AG09319 (cell line): ENCODE measurements at regions not wholly inside any gene's neighbourhood (a gene's known extent, or its start where the extent isn't known, plus 50 kb on each side); places are given as distances from the start of the nearest gene placed in this dataset.
A peak's percentile ranks its signal among the peaks of the same experiment; 100 is the strongest.

Source experiments
- DNase-seq: peaks from one replicate; pipeline ENCODE4 v3.0.0-alpha.2; 2010; ENCODE audit warnings: low read depth; ENCODE audit errors: extremely low read depth
- TF ChIP-seq, protein P1 (sequence below): IDR thresholded peaks from 2 replicates; pipeline ENCODE4 v1.5.1; 2011; ENCODE audit warnings: low read depth, mild to moderate bottlenecking, inconsistent platforms, low read length, moderate library complexity

GRCh38 chr17:33680472-33680871 lies 387.4 kb upstream of the ASIC2 start:
- no peak for DNase-seq
- TF ChIP-seq, protein P1, sequence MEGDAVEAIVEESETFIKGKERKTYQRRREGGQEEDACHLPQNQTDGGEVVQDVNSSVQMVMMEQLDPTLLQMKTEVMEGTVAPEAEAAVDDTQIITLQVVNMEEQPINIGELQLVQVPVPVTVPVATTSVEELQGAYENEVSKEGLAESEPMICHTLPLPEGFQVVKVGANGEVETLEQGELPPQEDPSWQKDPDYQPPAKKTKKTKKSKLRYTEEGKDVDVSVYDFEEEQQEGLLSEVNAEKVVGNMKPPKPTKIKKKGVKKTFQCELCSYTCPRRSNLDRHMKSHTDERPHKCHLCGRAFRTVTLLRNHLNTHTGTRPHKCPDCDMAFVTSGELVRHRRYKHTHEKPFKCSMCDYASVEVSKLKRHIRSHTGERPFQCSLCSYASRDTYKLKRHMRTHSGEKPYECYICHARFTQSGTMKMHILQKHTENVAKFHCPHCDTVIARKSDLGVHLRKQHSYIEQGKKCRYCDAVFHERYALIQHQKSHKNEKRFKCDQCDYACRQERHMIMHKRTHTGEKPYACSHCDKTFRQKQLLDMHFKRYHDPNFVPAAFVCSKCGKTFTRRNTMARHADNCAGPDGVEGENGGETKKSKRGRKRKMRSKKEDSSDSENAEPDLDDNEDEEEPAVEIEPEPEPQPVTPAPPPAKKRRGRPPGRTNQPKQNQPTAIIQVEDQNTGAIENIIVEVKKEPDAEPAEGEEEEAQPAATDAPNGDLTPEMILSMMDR, result no peak

- TF ChIP-seq, protein P1, result no peak
- DNase-seq, result no peak
Observed at GRCh38 chr17:33682599-33682998, 389.5 kb upstream of the ASIC2 start.

- TF ChIP-seq, protein P1, result no peak
Observed at GRCh38 chr17:33684735-33685134, 391.6 kb upstream of the ASIC2 start.

GRCh38 chr17:33686171-33686570 lies 393.1 kb upstream of the ASIC2 start:
- no peak for DNase-seq
- TF ChIP-seq, protein P1, result peak; percentile 11

More at GRCh38 chr17:33684735-33685134, 391.6 kb upstream of the ASIC2 start:
- no peak for DNase-seq

GRCh38 chr17:33687831-33688230 lies 394.7 kb upstream of the ASIC2 start:
- TF ChIP-seq, protein P1, result no peak

DNA sequence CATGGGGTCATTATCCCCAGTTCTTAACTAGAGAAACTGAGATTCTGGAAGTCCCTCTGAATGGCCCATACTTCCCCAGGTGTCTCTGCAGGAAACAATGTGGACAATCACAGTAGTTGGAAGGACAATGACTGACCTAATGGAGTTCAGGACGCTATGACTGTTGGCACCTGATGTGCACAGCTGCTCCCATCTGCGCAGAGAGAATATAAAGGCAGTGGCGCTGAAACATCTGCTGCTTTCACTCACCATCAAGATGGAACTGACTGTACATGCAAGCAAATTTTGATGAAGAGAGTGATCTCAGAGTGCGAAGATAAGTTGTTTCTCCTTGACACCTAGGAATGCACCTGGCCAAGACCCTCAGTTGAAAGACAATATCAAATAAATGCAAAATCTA lies 395.7 kb upstream of the ASIC2 start:
- DNase-seq, result no peak
- TF ChIP-seq, protein P1, result no peak

More at GRCh38 chr17:33687831-33688230, 394.7 kb upstream of the ASIC2 start:
- DNase-seq, result no peak

GRCh38 chr17:33689725-33690124 lies 396.6 kb upstream of the ASIC2 start:
- TF ChIP-seq, protein P1, result no peak
- no peak for DNase-seq
